HepG2 (cell line): ENCODE measurements at regions not wholly inside any gene's neighbourhood (a gene's known extent, or its start where the extent isn't known, plus 50 kb on each side); places are given as distances from the start of the nearest gene placed in this dataset.

Source experiments
- ATAC-seq: fragments of 200-7000 bp; cut with Tn5 transposase; 3 replicates; pipeline ENCODE4 v1.9.1; 2020; ENCODE audit warnings: mild to moderate bottlenecking, moderate library complexity
- BruUV-seq: library from RNA; stranded (reverse); fragments of 400-500 nt; replicated peaks from 2 replicates; lab custom pipeline; 2021; lab: Mats Ljungman, UMichigan
- CTCF ChIA-PET: fragments of 300-600 bp; formaldehyde crosslinking; extraction: SDS; loops from one replicate; lab custom pipeline; 2021; ENCODE audit warnings: low total read pairs, inconsistent platforms, low intra/inter-chr PET ratio; lab: Yijun Ruan, JAX
- POLR2A ChIA-PET: fragments of 350-600 bp; sonication (Branson Sonifier 250); formaldehyde crosslinking; loops from one replicate; lab custom pipeline; 2020; ENCODE audit warnings: antibody characterized with exemption, inconsistent platforms; lab: Yijun Ruan, JAX
- DNase-seq: peaks from one replicate; pipeline ENCODE4 v3.0.0-alpha.2; 2015; ENCODE audit warnings: low spot score
- FAIRE-seq: peaks from 3 replicates; lab custom pipeline; 2011; peaks lifted over from hg19 to GRCh38; lab: Jason Lieb, UNC
- H2AFZ ChIP-seq: one replicate; pipeline ENCODE4 v1.6.1; 2011; ENCODE audit warnings: low read length, inconsistent platforms
- H3K27ac ChIP-seq: fragments of 300-600 bp; 3 replicates; pipeline ENCODE4 v1.8.0; 2011; ENCODE audit warnings: mixed run types, mild to moderate bottlenecking, mixed read lengths, low read length, inconsistent platforms; ENCODE audit not compliant: insufficient read depth; ENCODE audit errors: extremely low read length
- H3K27me3 ChIP-seq, 2 experiments: fragments of 200-600 bp in 1 of 2; 2 replicates in 1 of 2; 3 replicates in 1 of 2; pipeline versions ENCODE4 v1.6.0 to v1.8.0; 2011; ENCODE audit warnings: low read length in 2 of 2, mild to moderate bottlenecking in 2 of 2, moderate library complexity in 2 of 2, inconsistent platforms in 1 of 2; ENCODE audit not compliant: insufficient read depth in 2 of 2, control insufficient read depth in 1 of 2
- H3K36me3 ChIP-seq, 2 experiments: fragments of 200-600 bp in 1 of 2; replicated peaks in 1 of 2; 2 replicates in 1 of 2; 3 replicates in 1 of 2; pipeline versions ENCODE4 v1.5.1 to v1.8.0; 2011; ENCODE audit warnings: low read length in 2 of 2, inconsistent platforms in 1 of 2; ENCODE audit not compliant: insufficient read depth in 2 of 2, control insufficient read depth in 1 of 2
- H3K4me1 ChIP-seq: 2 replicates; pipeline ENCODE4 v1.5.1; 2012; ENCODE audit warnings: low read length, inconsistent platforms; ENCODE audit not compliant: insufficient read depth
- H3K4me2 ChIP-seq: 2 replicates; pipeline ENCODE4 v1.6.0; 2011; ENCODE audit warnings: low read depth, low read length, inconsistent platforms
- H3K4me3 ChIP-seq, 3 experiments: fragments of 200-600 bp in 1 of 3; sonication (generic), shearing (Covaris generic) in 1 of 3; replicated peaks in 1 of 3; 2 replicates each; pipeline ENCODE4 v1.5.1; 2011 to 2016; ENCODE audit warnings: low read length in 3 of 3, inconsistent platforms in 2 of 3, low read depth in 2 of 3, mild to moderate bottlenecking in 2 of 3, control low read depth in 1 of 3, mixed read lengths in 1 of 3; ENCODE audit not compliant: insufficient read depth in 1 of 3
- H3K79me2 ChIP-seq: one replicate; pipeline ENCODE4 v1.6.1; 2011; ENCODE audit warnings: low read length, inconsistent platforms; ENCODE audit not compliant: insufficient read depth
- H3K9ac ChIP-seq: 2 replicates; pipeline ENCODE4 v1.6.0; 2011; ENCODE audit warnings: mild to moderate bottlenecking, low read depth, low read length, inconsistent platforms; ENCODE audit not compliant: insufficient read depth
- H3K9me3 ChIP-seq: 2 replicates; pipeline ENCODE4 v1.5.1; 2012; ENCODE audit warnings: mild to moderate bottlenecking, low read length
- H4K20me1 ChIP-seq: 2 replicates; pipeline ENCODE4 v1.6.0; 2011; ENCODE audit warnings: inconsistent platforms, mild to moderate bottlenecking, low read length, moderate library complexity; ENCODE audit not compliant: insufficient read depth
- DZIP1 ChIP-seq: sonication (generic); formaldehyde crosslinking; IDR thresholded peaks from 2 replicates; pipeline ENCODE4 v1.5.0; 2020; ENCODE audit warnings: mild to moderate bottlenecking, missing genetic modification reagents
- HES4 ChIP-seq: sonication (generic); formaldehyde crosslinking; IDR thresholded peaks from 2 replicates; pipeline ENCODE4 v1.9.0; 2021; ENCODE audit warnings: mild to moderate bottlenecking, missing genetic modification reagents, borderline replicate concordance
- MAFF ChIP-seq: IDR thresholded peaks from 2 replicates; pipeline ENCODE4 v1.6.1; 2011; ENCODE audit warnings: low read depth, low read length, improper control_type of control experiment
- MAFK ChIP-seq, 2 experiments: IDR thresholded peaks in 1 of 2; conservative IDR thresholded peaks in 1 of 2; 2 replicates each; pipeline ENCODE4 v1.6.1; 2011; ENCODE audit warnings: improper control_type of control experiment in 2 of 2, low read length in 2 of 2
- NR1H2 ChIP-seq: sonication (generic); formaldehyde crosslinking; IDR thresholded peaks from 2 replicates; pipeline ENCODE4 v1.8.1; 2022; ENCODE audit warnings: low read depth, missing genetic modification reagents, borderline replicate concordance
- RFX5 ChIP-seq: IDR thresholded peaks from 2 replicates; pipeline ENCODE4 v1.6.1; 2011; ENCODE audit warnings: low read depth, low read length, improper control_type of control experiment
- WGBS: methylation state at CpG from one replicate; pipeline ENCODE4 v1.1.6; 2017; ENCODE audit warnings: low lambda C conversion rate; 5-methylcytosine and 5-hydroxymethylcytosine counted together
- in situ Hi-C: cut with HindIII; loops from 2 replicates; pipeline ENCODE4 v1.10.0; 2017; ENCODE audit warnings: low pct_unique_long_range_greater_than_20kb; ENCODE audit not compliant: extremely low pct_ligation_motif_present
- intact Hi-C: fragments of 100-400 bp; cut with micrococcal nuclease; formaldehyde crosslinking; loops from one replicate; pipeline ENCODE4 v1.10.0; 2022; ENCODE audit not compliant: unreplicated experiment

GRCh38 chr7:116310141-116310540 lies 99.8 kb downstream of the TES start (continued):
- no peak for TF ChIP-seq HES4 (CRISPR knock-in tag)

GRCh38 chr7:116311259-116311658 lies 100.9 kb downstream of the TES start:
- no peaks in the 10 kb centered on the region for H3K79me2 ChIP-seq
- no peaks in the 10 kb centered on the region for H4K20me1 ChIP-seq
- no peak overlapping the region for H3K27ac ChIP-seq
- no TSS peak for BruUV-seq
- no peak overlapping the region for H3K4me2 ChIP-seq
- ATAC-seq, result no peak
- DNase-seq, result no peak
- no peaks in the 10 kb centered on the region for H3K36me3 ChIP-seq
- H3K9ac ChIP-seq, result no peak overlapping the region
- peaks cover 4% of the 10 kb centered on the region for H3K4me1 ChIP-seq
- H3K4me3 ChIP-seq, result no peak overlapping the region
- FAIRE-seq, result no peak
- POLR2A ChIA-PET, result no interaction called here
- CTCF ChIA-PET, result no interaction called here
- intact Hi-C loops, result no loop called here
- H3K9me3 ChIP-seq, result no peaks in the 10 kb centered on the region
- 0 out of 5 replicates have a peak, but pooled peaks cover 0 to under 1% of the 10 kb centered on the region in 2 experiments for H3K27me3 ChIP-seq
- TF ChIP-seq NR1H2 (CRISPR knock-in tag), result no peak
- TF ChIP-seq RFX5, result no peak
- TF ChIP-seq MAFK (conservative IDR thresholded peaks at IDR 0.05 in 1 of 2, IDR thresholded peaks at IDR 0.05 in 1 of 2; ENCODE audit: low read length in 2 of 2), result peak; percentile 55 to 86; a peak in 3 of 4 replicates
- no peak for TF ChIP-seq DZIP1 (CRISPR knock-in tag)
- peak; percentile 77 for TF ChIP-seq MAFF
- in situ Hi-C loops, result no loop called here
- WGBS, result 59% methylated on average over 3 of the region's 3 CpGs
- no peak overlapping the region for H2AFZ ChIP-seq
